ENCODE measurements at regions not wholly inside any gene's neighbourhood (a gene's known extent, or its start where the extent isn't known, plus 50 kb on each side); places are given as distances from the start of the nearest gene placed in this dataset.
A peak's percentile ranks its signal among the peaks of the same experiment; 100 is the strongest.

DNA sequence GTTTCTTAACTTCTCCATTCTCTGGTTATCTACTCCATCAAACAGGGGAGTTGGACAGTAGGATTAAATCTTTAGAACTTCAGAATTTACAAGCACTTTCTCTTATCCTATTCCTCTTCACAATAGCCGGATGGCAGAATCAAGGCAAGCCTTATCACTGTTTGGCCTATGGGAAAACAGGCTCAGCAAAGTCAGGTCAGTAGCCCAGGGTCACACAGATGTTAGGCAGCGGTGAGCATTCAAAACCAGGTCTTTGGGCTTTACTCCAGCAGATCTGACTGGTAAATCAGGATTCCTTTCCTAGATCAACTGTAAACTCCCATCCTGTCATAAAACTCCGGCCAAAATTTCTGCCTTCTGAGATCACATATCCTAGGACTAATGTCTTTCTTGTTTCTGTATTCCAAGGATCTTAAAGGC lies 258.4 kb downstream of the OPA1 start:
- CTCF ChIA-PET: interaction anchor here (0.6 kb wide), 1 partner anchor 158 kb away, joined by 4 read pairs; no protein-coding TSS in a partner anchor
- Mint-ChIP-seq H3K9me3 (ENCODE audit: low read depth, unreplicated experiment) (peaks cover 3% of the 10 kb centered on the region), H3K27ac (ENCODE audit: unreplicated experiment) (peak overlapping the region; percentile 85), H3K4me1 (ENCODE audit: low read depth, unreplicated experiment) (peaks cover 71% of the 10 kb centered on the region), H3K4me3 (ENCODE audit: low read depth, unreplicated experiment) (peak overlapping the region; percentile 3), H3K27me3 (ENCODE audit: unreplicated experiment) (no peaks in the 10 kb centered on the region), H3K36me3 (ENCODE audit: insufficient read depth, unreplicated experiment) (no peaks in the 10 kb centered on the region)
- intact Hi-C loops (cut with micrococcal nuclease; ENCODE audit: unreplicated experiment): loop anchor here (5.0 kb wide), 1 partner anchor 156 kb away; no protein-coding TSS in a partner anchor
- TF ChIP-seq, protein P1, sequence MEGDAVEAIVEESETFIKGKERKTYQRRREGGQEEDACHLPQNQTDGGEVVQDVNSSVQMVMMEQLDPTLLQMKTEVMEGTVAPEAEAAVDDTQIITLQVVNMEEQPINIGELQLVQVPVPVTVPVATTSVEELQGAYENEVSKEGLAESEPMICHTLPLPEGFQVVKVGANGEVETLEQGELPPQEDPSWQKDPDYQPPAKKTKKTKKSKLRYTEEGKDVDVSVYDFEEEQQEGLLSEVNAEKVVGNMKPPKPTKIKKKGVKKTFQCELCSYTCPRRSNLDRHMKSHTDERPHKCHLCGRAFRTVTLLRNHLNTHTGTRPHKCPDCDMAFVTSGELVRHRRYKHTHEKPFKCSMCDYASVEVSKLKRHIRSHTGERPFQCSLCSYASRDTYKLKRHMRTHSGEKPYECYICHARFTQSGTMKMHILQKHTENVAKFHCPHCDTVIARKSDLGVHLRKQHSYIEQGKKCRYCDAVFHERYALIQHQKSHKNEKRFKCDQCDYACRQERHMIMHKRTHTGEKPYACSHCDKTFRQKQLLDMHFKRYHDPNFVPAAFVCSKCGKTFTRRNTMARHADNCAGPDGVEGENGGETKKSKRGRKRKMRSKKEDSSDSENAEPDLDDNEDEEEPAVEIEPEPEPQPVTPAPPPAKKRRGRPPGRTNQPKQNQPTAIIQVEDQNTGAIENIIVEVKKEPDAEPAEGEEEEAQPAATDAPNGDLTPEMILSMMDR (IDR thresholded peaks at IDR 0.05; ENCODE audit: unreplicated experiment): no peak
- DNase-seq: no peak
- no TSS peak for BruUV-seq (replicated peaks)

DNA sequence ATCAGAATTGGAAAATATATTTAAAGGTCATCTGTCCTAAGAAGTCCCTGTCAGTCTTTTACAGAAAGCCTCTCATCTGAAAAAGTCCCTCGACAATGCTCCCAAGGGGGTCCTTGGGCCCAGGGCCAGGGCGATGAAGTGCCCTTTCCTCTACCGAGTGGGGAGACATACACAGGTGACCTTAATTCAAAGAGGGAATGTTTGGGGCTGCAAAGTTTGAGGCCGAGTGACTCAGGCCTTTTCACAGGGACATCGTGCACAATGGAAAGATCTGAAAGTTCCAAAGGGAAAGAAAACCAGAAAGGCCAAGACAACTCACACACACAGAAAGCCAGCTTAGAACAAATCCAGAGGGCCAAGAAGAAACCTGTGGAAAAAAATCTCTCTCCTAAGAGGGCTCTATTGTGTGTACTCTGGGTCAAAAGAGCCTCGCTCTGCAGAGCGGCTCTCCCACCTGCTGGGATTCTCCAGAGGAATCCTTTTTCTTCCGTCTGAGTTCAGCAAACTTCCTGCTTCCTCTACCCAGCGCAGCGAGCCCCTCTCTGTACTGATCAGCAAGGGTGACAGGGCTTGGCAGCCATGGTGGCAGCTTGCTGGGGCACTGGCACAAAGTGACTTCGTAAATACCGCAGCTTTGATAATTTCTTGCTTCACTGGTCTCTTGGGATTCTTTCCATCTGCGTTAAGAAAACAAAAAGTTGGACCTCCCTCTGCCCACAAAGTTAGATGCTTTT lies 259.1 kb downstream of the OPA1 start:
- Mint-ChIP-seq H3K4me3 (ENCODE audit: low read depth, unreplicated experiment) (peak overlapping the region; percentile 3), H3K9me3 (ENCODE audit: low read depth, unreplicated experiment) (peaks cover 3% of the 10 kb centered on the region), H3K27ac (ENCODE audit: unreplicated experiment) (peak overlapping the region; percentile 85), H3K27me3 (ENCODE audit: unreplicated experiment) (no peaks in the 10 kb centered on the region), H3K4me1 (ENCODE audit: low read depth, unreplicated experiment) (peaks cover 64% of the 10 kb centered on the region), H3K36me3 (ENCODE audit: insufficient read depth, unreplicated experiment) (no peaks in the 10 kb centered on the region)
- CTCF ChIA-PET: interaction anchor here (0.6 to 1.3 kb wide), 2 partner anchors 157 to 464 kb away, joined by 4 to 6 read pairs; no protein-coding TSS in a partner anchor
- peak; percentile 53 for DNase-seq
- TF ChIP-seq, protein P1 (IDR thresholded peaks at IDR 0.05; ENCODE audit: unreplicated experiment): no peak
- BruUV-seq (replicated peaks): no TSS peak
- intact Hi-C loops (cut with micrococcal nuclease; ENCODE audit: unreplicated experiment): loop anchor here (5.0 kb wide), 1 partner anchor 155 kb away; no protein-coding TSS in a partner anchor

DNA sequence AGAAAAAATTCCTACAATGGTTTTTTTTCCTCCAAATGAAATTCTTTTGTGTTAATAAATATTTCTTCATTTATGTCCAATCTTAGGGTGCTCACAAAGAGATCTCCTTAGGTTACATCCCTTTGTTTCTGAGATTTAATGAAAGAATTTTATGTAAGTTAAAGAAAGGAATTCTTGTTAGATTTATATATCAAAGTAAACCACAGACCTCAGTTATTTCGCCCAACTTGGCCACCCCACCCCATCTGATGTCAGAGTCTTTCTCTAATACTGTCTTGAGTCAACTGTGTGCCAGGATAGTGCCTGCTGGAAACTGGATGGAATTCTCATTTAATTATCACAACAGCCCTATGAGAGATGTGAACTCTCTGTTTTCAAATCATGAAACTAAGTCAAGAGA lies 259.9 kb downstream of the OPA1 start:
- Mint-ChIP-seq H3K4me3 (ENCODE audit: low read depth, unreplicated experiment) (peak overlapping the region; percentile 21), H3K27ac (ENCODE audit: unreplicated experiment) (peak overlapping the region; percentile 85), H3K36me3 (ENCODE audit: insufficient read depth, unreplicated experiment) (no peaks in the 10 kb centered on the region), H3K4me1 (ENCODE audit: low read depth, unreplicated experiment) (peaks cover 57% of the 10 kb centered on the region), H3K9me3 (ENCODE audit: low read depth, unreplicated experiment) (peaks cover 3% of the 10 kb centered on the region), H3K27me3 (ENCODE audit: unreplicated experiment) (no peaks in the 10 kb centered on the region)
- CTCF ChIA-PET: interaction anchor here (0.6 to 1.6 kb wide), 8 partner anchors 9 to 463 kb away, joined by 3 to 13 read pairs (median 4); no protein-coding TSS in a partner anchor
- no TSS peak for BruUV-seq (replicated peaks)
- DNase-seq: no peak
- intact Hi-C loops (cut with micrococcal nuclease; ENCODE audit: unreplicated experiment): loop anchor here (5.0 kb wide), 1 partner anchor 154 kb away; no protein-coding TSS in a partner anchor
- TF ChIP-seq, protein P1 (IDR thresholded peaks at IDR 0.05; ENCODE audit: unreplicated experiment): no peak

GRCh38 chr3:193853511-193854219 lies 260.7 kb downstream of the OPA1 start:
- BruUV-seq (replicated peaks): no TSS peak
- intact Hi-C loops (cut with micrococcal nuclease; ENCODE audit: unreplicated experiment): loop anchor here (5.0 kb wide), 1 partner anchor 154 kb away; no protein-coding TSS in a partner anchor

More at GRCh38 chr3:193853511-193854219, 260.7 kb downstream of the OPA1 start:
- H3K36me3 Mint-ChIP-seq (ENCODE audit: insufficient read depth, unreplicated experiment): no peaks in the 10 kb centered on the region
- TF ChIP-seq, protein P1 (IDR thresholded peaks at IDR 0.05; ENCODE audit: unreplicated experiment): no peak
- peak overlapping the region; percentile 85 for H3K27ac Mint-ChIP-seq (ENCODE audit: unreplicated experiment)
- CTCF ChIA-PET: interaction anchor here (1.0 to 1.6 kb wide), 8 partner anchors 9 to 462 kb away, joined by 3 to 13 read pairs (median 4); no protein-coding TSS in a partner anchor
- peaks cover 59% of the 10 kb centered on the region for H3K4me1 Mint-ChIP-seq (ENCODE audit: low read depth, unreplicated experiment)
- peak; percentile 53 for DNase-seq
- H3K27me3 Mint-ChIP-seq (ENCODE audit: unreplicated experiment): no peaks in the 10 kb centered on the region
- H3K9me3 Mint-ChIP-seq (ENCODE audit: low read depth, unreplicated experiment): peaks cover 3% of the 10 kb centered on the region
- no peak overlapping the region for H3K4me3 Mint-ChIP-seq (ENCODE audit: low read depth, unreplicated experiment)

Measured in Calu3 (cell line).